GM19372 (cell line): ENCODE measurements at regions not wholly inside any gene's neighbourhood (a gene's known extent, or its start where the extent isn't known, plus 50 kb on each side); places are given as distances from the start of the nearest gene placed in this dataset.

ENCODE experiments used
- ATAC-seq: cut with Tn5 transposase; IDR thresholded peaks from one replicate; pipeline ENCODE4 v1.9.1; 2021; ENCODE audit warnings: mild to moderate bottlenecking, low read depth, moderate library complexity; ENCODE audit not compliant: unreplicated experiment

- ATAC-seq = no peak
Measured at GRCh38 chr1:191101960-191102359, 624.3 kb upstream of the BRINP3 start.

- ATAC-seq = no peak
Measured at GRCh38 chr1:191125950-191126349, 648.3 kb upstream of the BRINP3 start.

DNA sequence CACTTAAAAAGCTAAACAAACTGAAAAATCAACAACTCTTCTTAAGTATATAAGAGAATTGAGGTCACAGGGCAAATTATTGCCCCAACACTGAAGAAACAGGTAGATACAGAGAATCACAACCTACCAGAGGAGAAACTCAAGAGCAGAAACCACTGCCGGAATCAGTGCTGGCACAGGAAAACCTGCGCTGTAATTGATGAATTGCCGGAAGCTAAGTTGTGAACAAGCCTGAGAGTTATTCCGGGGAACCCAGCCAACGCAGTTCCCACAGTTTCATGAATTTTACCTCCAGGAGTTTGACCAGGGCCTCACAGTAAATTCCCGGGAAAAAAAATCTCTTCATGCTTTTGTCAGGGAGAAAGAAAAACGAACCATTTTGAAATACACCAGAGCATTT, 657.1 kb upstream of the BRINP3 start:
- no peak for ATAC-seq

DNA sequence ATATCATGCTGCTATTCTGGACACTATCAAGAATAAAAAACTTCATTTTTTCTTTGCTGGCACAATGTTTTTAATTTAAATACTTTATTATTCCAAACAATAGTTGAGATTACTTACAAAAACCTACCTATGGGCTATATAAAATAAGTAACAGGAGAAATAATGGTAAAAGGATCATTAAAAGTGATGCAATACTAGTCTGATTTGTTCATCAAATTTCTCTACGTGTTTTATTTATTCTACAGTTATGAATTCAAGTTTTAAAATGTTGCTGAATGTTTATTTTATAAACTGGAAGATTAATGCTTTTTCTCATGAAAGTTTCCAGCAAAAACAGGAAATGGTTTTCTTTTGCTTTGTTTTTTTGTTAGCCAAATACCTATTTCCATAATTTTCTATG, 662.4 kb upstream of the BRINP3 start:
- ATAC-seq = no peak

- no peak for ATAC-seq
Measured at GRCh38 chr1:191142748-191143147, 665.1 kb upstream of the BRINP3 start.

DNA sequence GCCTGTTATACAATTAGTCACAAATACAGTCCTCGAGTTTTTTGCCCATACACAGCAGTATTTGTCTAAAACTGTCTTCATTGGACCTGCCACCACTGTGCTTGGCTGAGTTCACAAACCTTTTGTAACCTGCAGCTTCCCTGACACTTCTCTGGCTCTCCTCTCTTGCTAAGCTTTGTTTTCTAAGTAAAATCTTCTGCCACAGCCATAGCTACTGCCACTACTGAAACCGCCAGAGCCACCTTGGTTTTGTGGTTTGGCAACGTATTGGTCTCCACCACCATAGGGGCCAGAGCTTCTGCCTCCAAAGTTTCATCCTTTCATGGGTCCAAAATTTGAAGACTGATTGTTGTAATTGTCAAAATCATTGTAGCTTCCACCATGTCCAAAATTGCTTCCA, 668.2 kb upstream of the BRINP3 start:
- ATAC-seq = no peak

DNA sequence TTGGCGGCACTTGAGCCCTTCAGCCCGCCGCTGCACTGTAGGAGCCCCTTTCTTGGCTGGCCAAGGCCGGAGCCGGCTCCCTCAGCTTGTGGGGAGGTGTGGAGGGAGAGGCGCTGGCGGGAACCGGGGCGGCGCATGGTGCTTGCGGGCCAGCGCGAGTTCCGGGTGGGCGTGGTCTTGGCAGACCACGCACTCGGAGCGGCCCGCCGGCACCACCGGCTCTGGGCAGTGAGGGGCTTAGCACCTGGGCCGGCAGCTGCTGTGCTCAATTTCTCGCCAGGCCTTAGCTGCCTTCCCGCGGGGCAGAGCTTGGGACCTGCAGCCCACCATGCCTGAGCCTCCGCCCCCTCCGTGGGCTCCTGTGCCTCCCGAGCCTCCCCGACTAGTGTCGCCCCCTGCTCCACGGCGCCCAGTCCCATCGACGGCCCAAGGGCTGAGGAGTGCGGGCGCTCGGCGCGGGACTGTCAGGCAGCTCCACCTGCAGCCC, 673.7 kb upstream of the BRINP3 start:
- ATAC-seq = no peak

DNA sequence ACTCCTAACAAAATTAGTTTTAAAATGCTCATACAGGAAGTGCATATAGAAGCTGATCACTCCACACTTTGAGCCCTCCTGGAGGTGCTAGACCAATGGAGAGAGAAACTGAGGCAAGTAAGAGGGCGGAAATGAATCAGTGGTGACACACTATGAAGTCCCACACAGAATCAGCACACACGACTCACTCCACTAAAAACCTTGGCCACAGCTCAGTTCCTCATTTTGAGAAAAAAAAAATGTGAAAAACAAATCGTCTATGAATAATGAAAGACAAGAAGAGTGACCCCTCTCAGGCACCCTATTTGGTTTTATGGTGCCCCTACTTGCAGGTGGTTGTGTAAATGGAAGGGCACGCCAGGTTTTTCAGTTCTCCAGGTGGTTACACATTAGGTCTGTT, 675.1 kb upstream of the BRINP3 start:
- ATAC-seq = no peak

GRCh38 chr1:191155178-191155577, 677.5 kb upstream of the BRINP3 start:
- no peak for ATAC-seq

- no peak for ATAC-seq
Measured at GRCh38 chr1:191160837-191161236, 683.2 kb upstream of the BRINP3 start.

- no peak for ATAC-seq
Measured at GRCh38 chr1:191162762-191163161, 685.1 kb upstream of the BRINP3 start.

DNA sequence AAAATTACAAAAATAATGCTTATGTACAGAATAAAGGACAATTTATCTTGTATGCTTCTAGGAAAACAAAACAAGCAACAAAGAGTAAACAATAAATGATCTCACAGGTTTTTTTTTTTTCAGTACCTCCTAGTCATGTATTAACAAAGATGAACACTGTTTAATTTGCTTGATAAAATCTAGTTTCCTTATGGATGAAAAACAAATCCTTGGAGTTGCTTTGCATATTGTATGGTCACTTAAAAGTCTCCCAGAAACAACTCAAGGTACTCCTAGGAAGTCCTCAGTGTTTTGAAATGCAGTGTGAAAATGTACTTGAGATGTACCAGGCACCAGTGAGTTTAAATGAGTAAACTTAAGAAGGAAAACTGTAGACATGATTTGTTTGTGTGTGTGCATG, 686.0 kb upstream of the BRINP3 start:
- ATAC-seq = no peak

- peak; percentile 95 for ATAC-seq
Measured at GRCh38 chr1:191174298-191174697, 696.6 kb upstream of the BRINP3 start.

- no peak for ATAC-seq
Measured at GRCh38 chr1:191176131-191176530, 698.5 kb upstream of the BRINP3 start.

GRCh38 chr1:191206513-191207207, 729.0 kb upstream of the BRINP3 start:
- ATAC-seq = no peak

DNA sequence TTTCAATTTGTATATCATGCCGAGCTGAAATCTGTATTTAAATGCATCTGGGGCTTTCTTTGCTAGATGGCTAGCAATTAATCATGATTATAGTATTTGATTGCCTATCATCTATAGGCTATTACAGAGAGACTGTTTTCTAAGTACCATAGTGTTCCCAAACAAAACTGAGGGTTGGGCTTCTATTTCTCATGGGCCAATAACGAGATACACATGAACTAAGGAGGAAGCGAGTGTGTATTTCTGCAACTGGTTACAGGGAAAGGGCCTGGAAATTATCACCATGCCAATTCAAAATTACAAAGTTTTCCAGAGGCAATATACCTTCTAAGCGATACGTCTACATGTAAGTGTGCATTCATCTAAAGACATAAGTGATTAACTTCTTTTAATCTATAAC, 744.5 kb upstream of the BRINP3 start:
- no peak for ATAC-seq

DNA sequence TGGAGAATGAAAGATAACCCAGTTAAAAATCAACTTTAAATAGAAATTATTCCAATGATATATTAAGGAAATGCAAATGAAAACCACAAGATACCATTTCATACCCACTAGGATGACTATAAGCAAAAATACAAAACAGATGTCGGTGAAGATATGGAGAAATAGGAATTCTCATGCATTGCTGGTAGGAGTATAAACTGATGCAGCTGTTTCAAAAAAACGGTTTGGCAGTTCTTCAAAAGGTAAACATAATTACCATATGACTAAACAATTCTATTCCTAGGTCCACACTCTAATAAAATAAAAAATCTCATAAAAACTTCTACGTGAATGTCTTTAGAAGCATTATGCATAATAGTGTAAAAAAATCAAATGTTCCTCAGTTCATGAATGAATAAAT, 763.3 kb upstream of the BRINP3 start:
- ATAC-seq = no peak

- ATAC-seq = no peak
Measured at GRCh38 chr1:191255354-191256054, 777.8 kb upstream of the BRINP3 start.

- ATAC-seq = no peak
Measured at GRCh38 chr1:191256917-191257316, 779.3 kb upstream of the BRINP3 start.

- ATAC-seq = no peak
Measured at GRCh38 chr1:191260056-191260455, 782.4 kb upstream of the BRINP3 start.

- no peak for ATAC-seq
Measured at GRCh38 chr1:191261111-191261510, 783.4 kb upstream of the BRINP3 start.

DNA sequence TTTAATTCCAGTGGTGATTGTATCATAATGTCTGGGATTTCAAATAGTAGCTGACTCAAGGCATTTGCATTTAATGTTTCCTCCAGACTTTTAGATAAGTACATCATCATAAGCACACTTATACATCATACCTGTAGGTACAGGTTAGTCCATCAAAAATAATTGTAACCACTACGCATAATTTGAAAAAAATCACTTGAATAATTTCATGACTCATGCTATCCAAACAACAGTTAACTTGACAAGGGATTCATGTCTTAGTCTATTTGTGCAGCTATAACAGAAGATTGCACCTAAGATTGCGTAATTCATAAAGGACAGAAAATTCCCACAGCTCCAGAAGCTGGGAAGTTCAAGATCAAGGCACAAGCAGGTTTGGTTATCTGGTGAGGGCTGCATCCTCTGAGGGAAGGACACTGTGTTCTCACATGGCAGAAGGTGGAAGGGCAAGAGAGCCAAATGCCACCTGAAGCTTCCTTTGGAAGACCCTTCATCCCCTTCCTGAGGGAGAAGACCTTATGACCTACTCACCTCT, 801.7 kb upstream of the BRINP3 start:
- ATAC-seq = no peak
